IPS-18c (cell line): ENCODE measurements at regions not wholly inside any gene's neighbourhood (a gene's known extent, or its start where the extent isn't known, plus 50 kb on each side); places are given as distances from the start of the nearest gene placed in this dataset.

Experiments used
- H3K4me3 ChIP-seq: 2 replicates; pipeline ENCODE4 v1.7.0; 2013; ENCODE audit warnings: low read depth, mild to moderate bottlenecking, low read length, moderate library complexity; ENCODE audit not compliant: insufficient read depth
- H3K9me3 ChIP-seq: one replicate; pipeline ENCODE4 v1.6.1; 2013; ENCODE audit warnings: mild to moderate bottlenecking, low read length, moderate library complexity; ENCODE audit not compliant: control insufficient read depth, insufficient read depth

DNA sequence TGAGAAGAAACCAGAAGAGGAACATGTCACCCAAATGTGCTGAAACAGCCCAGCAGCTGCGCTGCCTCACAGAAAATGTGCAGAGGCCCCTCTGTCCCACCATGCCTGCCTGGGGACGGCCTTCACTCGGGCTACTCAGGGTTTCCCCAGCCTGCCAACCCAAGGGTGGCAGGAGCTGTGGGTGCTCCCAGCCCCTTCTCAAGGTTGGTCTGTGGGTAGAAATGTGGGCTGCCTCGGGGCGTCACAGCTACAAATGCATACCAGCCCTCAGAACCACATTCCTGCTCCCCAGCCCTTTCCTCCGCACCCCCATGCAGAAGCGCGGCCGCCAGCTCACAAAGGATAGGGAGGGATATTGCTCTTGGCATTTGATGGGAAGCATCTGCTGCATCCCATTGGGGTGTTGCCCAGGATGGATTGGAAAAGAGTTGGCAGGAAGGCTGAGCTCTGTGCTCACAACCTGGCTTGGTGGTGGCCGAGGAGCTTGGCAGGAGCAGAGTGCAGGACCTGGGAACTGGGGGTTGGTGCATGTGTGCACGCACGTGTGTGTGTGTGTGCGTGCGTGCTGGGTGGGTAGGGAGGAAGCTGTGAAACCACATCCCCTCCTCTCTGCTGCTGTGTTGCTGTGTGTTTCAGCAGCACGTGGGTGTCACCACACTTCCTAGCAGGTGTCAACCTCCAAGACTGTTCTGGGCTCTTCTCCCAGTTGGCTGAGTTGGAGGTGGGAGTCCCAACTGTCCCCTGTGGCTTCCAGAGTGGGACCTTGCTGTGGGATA, 304.4 kb downstream of the SEC14L1 start:
- H3K4me3 ChIP-seq, result no peak overlapping the region

DNA sequence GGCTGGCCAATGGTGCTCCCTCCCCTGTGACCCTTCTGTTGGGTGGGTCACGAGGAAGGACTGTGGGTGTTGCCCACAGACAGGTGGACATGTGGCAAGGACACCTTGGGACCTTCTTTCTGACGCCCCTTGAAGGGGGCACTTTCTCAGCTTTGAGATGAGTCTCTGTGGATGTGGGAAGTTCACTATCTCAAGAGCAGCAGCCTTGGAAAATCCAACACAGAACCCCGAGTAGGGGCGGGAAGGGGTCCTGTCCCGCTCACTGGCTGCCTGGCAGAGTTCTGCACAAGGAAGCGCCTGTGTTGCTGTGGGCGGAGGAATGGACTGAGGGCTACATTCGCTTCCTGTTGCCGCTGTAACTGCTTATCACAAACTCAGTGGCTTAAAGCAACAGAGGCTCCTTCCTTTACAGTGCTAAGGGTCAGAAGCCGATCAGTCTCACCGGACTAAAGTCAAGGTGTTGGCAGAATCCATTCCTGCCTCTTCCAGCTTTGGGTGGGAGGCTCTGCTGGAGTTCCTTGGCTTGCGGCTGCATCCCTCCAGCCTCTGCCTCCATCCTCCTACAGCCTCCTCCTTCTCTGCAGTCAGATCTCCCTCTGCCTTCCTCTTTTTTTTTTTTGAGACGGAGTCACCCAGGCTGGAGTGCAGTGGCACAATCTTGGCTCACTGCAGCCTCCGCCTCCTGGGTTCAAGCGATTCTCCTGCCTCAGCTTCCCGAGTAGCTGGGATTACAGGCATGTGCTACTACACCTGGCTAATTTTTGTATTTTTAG, 305.2 kb downstream of the SEC14L1 start:
- Histone ChIP-seq H3K4me3 (no peak overlapping the region), H3K9me3 (peaks cover 3% of the 10 kb centered on the region)

More for the DNA sequence above, 304.4 kb downstream of the SEC14L1 start:
- H3K9me3 ChIP-seq, result peaks cover 3% of the 10 kb centered on the region

DNA sequence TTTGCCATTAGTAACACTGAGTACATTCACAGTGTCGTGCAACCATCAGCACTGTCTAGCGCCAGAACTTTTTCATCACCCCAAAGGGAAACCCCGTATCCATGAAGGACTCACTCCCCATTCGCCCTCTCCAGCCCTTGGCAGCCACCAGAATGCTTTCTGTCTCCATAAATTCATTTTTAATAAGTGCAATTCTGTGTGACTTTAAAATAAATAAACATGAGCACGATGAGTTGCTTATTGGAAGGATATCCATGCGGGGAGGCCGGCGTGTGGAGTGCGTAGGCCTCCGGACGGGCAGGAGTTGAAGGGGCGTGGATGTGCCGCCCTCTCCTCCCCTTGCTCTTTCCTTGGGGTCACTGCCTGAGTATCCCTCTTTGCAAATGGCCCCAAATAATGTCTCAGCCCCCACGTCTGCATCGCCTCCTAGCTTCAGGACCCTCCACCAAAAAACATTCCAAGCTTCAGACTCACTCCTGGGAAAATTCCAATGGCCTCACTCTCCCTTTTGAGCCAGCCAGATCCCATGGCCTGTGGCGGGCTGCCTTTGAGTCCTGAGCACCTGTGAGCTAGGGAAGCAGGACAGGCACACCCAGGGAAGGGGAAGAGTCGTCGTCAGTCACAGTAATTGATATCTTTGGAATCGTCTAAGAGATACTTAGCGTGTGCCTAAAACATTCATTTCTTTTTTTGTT, 306.3 kb downstream of the SEC14L1 start:
- no peak overlapping the region for H3K4me3 ChIP-seq
- peaks cover 3% of the 10 kb centered on the region for H3K9me3 ChIP-seq

DNA sequence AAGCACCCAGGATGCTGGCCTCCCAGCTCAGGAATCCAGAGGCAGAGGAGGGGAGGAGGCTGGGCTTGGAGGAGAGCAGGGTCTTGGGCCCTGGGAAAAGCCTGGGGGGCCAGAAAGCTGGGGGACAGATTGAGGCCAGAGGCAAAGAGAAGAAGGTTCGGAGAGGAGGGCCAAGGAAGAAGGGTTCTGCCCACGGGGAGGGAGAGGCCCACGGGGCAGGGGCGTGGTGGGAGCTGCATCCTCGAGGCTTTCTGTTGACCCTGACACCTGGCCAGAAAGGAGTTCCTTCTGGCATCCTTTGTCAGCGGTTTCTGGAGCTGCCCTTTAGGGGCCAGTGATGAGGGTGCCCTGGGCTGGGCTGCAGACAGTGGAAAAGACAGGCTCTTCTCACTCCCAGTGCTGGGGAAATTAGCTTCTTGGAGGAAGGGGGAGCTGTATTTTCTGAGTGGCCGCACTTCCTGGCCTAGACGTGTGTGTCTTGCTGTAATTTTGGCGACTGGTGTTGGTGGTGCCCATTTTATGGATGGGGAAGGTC, 308.7 kb downstream of the SEC14L1 start:
- Histone ChIP-seq H3K9me3 (peaks cover 3% of the 10 kb centered on the region), H3K4me3 (no peak overlapping the region)

DNA sequence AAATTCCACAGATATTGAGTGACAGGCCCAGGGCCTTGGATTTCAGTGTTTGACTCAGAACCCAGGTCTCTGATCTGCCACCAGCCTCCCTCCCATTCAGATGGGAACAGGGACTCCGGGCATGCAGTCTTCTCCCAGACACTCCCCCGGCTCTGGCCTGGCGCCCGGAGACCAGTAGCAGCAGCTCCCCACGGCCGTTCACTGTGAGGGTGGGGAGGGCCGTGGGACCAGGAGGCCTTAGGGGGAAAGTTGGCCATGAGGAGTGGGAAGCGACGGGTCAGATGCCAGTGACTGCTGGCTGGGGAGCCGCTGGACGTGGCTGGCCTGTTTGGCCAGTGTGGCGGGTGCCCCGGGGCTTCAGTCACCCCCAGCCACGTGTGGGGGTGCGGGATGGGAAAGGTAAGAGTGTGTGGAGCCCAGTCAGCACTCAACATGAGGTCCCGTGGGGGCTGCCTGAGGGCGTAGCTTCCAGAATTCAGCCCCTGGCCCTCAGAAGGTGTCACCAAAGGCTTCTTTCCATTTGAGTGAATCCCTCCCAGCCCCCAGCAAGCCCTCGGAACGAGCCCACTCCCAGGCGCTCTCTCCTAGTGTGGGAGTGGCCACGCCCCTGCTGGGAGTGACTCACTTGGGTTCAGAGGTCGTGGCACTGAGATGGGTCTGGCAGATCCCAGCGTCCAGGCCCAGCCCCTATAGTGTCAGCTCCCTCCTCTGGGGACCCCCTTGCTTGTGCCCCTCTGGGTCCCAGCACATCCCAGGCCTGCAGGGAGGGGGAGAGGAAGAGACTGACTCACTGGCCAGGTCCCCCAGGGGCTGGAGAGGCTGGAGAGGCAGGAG, 309.4 kb downstream of the SEC14L1 start:
- Histone ChIP-seq H3K4me3 (peak overlapping the region; percentile 57; the same call in 1 of the 2 replicates), H3K9me3 (peaks cover 3% of the 10 kb centered on the region)

DNA sequence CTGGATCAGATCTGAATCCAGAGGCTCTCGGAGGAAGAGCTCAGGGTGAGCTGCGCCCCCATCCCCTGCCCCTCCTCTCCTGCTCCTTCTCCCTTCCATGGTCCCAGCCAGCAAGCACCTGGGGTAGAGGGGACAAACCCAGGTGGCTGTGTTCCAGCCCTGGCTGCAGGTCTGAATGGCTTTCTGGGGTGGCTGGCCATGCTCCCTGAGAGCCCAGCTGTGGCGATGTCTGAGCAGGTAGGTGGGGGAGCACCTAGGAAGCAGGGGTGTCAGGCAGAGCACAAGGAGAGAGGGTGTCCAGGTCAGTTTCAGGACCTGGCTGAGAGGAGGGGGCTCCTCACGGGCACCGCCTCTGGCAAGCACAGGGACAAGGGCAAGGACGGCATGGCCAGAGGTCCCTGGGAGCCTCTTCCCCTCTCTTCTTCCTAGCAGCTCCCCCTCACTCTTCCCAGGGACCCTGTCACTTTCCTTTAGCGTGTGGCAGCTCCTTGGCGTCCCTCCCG, 310.0 kb downstream of the SEC14L1 start:
- Histone ChIP-seq H3K4me3 (peak overlapping the region; percentile 57), H3K9me3 (peaks cover 3% of the 10 kb centered on the region)

DNA sequence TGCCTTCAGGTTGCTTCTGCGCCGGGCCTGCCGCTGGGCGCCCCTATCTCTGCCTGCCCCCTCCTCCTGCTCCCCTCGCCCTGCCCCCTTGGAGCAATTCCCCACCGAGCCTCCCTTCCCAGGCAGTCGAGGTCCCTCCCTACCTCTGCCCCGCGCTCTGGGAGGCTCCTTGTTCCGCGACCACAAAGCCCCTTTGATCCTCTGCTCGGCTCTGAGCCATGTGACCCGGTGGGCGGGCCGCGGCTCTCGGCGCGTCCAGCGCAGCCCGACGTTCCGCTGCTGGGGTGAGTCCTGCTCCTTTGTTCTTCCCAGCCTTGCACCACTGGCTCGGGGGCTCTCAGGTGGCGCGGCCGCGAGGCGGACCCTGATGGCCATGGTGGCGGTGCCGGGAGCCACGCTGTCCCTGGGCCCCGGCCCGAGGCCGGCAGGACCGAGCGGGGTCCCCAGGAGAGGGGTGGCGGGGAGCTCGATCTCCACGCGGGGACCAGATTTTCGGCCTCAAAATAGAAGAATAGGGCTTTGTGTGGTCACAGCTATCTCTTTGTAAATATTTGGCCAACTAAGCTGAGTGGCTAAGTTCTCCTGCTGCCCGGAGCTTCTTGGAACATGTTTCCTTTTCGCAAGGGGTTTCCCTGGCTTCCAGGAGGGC, 310.6 kb downstream of the SEC14L1 start:
- H3K4me3 ChIP-seq, result peak overlapping the region; percentile 57
- peaks cover 3% of the 10 kb centered on the region for H3K9me3 ChIP-seq

DNA sequence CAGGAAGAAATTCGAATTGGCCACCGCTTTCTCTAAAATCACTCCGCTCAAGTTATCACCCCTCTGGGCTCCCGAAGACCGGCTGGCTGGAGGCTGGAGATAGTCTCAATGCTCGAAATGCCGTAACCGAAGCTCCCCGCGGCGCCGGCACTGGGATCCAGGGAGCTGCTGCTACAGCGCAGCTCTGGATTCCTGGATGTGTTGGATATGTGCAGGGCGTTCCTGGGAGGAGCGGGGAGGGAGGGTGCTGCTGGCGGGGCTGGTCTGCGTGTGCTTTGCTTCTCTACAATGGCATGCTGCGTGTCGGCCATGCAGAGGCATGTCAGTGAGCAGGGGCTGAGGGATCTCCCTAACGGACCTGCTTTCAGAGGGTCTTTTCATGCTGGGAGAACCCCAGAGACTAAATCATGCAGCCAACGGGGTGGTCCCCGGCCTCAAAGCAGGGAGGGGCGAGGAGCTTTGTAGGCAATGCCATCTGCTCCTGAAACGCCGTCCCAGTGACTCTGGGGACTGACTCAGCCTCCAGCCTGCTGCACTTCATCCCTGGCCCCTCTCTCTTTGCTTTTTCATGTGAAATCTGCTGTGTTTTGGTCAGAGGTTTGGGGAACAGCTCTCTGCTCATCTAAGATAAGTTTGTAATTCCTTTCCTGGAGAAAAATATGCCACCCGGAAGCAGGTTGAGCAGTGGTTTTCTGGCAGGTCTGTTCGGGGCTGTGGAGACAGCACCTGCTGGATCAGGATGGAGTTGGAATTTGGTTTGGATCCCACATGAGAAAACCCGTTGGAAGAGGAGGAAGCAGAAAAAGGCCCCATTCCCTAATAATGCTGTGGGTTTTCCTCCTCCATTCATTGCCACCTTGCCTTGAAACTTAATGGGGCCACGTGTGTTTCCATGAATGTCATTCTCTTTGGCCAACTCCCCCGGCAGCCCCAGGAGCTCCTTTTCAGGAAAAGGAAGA, 311.4 kb downstream of the SEC14L1 start:
- peaks cover 3% of the 10 kb centered on the region for H3K9me3 ChIP-seq
- peak overlapping the region; percentile 57 for H3K4me3 ChIP-seq

DNA sequence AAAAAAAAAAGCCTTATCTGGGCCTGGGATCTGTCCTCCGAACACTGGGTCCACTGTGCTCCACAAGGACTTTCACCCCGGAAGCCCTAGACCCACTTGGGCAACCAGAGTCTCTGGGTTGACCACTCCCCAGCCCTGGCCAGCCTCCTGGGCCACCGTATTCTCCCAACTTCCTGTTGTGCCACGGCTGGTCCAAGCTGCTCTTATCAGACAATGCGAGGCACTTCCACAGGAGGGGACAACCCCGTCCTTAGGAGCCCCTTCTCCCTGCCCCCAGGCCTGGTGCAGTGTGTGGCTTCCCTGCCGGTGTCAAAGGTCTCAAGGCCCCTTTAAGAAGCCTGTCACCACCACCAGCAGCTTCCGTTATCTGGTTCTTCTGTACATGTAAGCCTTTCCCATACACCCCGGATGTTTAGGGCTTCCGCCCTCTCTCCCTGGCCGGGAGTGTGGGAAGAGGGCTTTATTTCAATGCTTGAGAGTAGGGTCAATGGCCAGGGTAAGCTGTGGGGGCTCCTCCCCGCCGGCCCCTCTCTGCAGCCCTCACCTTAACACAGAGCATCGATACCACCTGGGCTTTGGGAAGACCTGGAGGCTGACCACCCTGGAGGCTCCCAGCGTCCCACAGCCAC, 313.0 kb downstream of the SEC14L1 start:
- Histone ChIP-seq H3K9me3 (no peaks in the 10 kb centered on the region), H3K4me3 (no peak overlapping the region)

DNA sequence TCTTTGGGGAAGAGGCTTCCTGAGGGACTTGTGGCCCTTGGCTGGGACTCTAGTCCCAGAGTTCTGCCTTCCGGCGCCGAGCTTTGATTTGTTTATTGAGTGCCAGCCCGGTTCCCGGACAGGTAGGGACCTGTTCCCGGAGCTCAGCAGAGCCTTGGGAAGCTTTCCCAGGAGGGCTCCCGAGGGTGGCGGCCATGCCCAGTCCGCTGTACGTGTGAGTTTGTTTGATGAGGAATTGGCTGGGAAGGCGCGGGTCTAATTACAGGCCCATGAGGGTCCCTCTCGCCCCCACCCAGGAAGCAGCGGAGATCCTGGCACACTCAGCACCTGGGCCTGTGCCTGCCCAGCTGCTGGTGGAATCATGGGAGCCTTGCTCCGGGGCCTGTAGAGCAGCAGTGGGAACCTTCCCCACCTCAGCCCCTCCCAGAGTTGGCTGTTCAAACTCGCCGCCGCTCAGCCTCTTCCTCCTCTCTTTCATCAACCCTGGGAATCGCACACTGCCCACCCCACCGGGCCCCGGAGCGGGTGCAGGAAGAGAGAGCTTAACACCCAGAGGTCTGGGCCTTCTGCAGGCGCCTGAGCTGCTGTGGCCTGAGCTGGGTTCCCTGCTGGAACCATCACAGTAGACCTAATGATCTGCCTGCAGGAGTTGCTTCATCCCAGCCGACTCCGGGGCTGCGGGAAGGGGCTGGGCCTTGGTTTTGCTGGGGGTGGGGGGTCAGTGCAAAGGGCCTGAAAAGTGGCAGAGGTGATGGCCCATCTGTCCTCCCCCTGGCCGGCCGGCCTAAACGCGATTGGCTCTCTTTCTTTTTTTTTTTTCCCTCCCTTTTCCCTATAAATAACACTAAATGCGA, 313.7 kb downstream of the SEC14L1 start:
- Histone ChIP-seq H3K4me3 (no peak overlapping the region), H3K9me3 (no peaks in the 10 kb centered on the region)

DNA sequence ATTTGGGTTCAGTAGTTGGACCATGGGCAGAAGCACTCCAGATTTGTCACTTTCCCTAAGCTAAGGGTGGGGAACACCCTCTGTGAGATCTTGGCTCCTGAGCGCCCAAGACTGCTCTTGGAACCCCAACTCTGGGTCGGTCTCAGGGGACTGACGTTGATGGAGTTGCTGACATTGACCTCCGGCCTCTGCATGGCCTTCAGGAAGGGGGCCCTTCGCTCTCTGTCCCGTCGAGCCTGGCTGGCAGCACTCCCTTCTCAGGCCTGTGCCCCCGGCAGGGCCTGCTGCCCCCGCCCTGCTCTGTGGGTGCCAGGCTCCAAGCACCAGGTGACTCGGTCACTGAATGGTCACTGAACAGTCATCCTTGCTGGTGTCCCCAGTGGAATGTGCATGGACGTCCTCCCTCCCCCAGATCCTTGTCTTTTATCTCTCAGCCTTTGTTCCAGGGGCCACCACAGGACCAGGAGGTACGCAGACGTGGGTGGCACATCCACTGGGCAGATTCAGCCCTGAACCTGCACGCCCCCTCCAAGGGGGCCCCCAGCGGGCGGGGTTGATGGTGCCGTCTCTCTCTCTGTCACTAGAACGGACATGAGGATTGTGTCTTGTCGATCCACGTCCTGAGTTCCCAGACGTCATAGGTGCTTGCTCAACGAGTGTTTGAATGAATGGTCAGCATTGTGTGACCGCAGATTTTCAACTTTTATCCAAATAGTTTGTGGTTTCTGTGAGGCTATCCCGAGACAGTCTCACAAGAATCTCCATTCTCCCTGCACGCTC, 314.5 kb downstream of the SEC14L1 start:
- Histone ChIP-seq H3K9me3 (no peaks in the 10 kb centered on the region), H3K4me3 (no peak overlapping the region)

DNA sequence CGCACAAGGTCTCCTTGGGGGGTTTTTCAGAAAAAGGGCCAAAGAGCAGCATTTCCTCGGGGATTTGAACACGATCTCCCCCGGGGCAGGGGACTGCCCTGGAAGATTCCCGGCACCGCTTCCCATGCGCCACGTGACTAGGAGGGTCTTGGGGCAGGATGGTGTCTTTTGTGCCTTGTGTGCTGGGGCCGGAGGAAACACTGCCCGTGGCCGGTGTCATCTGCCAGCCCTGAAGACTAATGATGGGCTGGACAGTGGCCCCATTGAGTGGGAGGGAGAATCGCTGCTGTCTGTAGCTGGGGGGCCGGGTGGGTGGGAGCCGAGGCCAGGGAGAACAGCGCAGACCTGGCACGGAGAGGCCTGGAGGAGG, 315.1 kb downstream of the SEC14L1 start:
- no peak overlapping the region for H3K4me3 ChIP-seq

DNA sequence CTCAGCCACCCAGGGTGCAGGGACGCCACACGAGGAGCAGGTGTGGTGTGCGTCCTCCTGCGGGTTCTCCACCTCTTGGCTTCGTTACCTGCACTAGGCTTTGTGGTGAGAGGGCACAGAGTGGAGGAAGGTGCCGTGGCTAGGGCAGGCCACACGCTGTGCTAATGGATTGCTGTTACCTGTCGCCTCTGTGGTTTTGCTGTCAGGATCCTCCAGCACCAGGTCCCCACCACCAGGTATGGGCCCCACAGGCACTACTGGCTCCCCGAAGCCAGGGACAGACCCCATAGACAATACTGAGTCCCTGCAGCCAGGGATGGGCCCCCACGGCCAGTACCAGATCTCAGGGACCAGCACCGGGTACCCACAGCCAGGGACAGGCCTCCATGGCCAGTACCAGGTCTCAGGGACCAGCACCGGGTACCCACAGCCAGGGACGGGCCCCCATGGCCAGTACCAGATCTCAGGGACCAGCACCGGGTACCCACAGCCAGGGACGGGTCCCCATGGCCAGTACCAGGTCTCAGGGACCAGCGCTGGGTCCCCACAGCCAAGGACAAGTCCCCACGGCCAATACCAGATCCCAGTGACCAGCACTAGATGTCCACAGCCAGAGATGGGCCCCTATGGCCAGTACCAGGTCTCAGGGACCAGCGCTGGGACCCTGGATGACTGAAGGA, 315.6 kb downstream of the SEC14L1 start:
- H3K4me3 ChIP-seq, result no peak overlapping the region
- H3K9me3 ChIP-seq, result no peaks in the 10 kb centered on the region

More for the DNA sequence above, 315.1 kb downstream of the SEC14L1 start:
- H3K9me3 ChIP-seq, result no peaks in the 10 kb centered on the region
